ENCODE measurements at regions not wholly inside any gene's neighbourhood (a gene's known extent, or its start where the extent isn't known, plus 50 kb on each side); places are given as distances from the start of the nearest gene placed in this dataset.

GRCh38 chr7:47690902-47691558 lies 109.1 kb upstream of the TNS3 start:
- no peak for DNase-seq (ENCODE audit: low spot score)

- no peak for DNase-seq (ENCODE audit: low spot score)
These were observed 107.6 kb upstream of the TNS3 start for GRCh38 chr7:47689558-47689957.

- no peak for DNase-seq (ENCODE audit: low spot score)
These were observed 106.6 kb upstream of the TNS3 start for GRCh38 chr7:47688311-47689100.

- no peak for DNase-seq (ENCODE audit: low spot score)
These were observed 103.9 kb upstream of the TNS3 start for GRCh38 chr7:47685712-47686376.

GRCh38 chr7:47685151-47685550 lies 103.2 kb upstream of the TNS3 start:
- no peak for DNase-seq (ENCODE audit: low spot score)

GRCh38 chr7:47684728-47685127 lies 102.8 kb upstream of the TNS3 start:
- no peak for DNase-seq (ENCODE audit: low spot score)

- no peak for DNase-seq (ENCODE audit: low spot score)
These were observed 101.6 kb upstream of the TNS3 start for GRCh38 chr7:47683485-47683898.

- DNase-seq (ENCODE audit: low spot score), result no peak
These were observed 101.0 kb upstream of the TNS3 start for GRCh38 chr7:47682874-47683273.

GRCh38 chr7:47681249-47681810 lies 99.4 kb upstream of the TNS3 start:
- DNase-seq (ENCODE audit: low spot score), result no peak

GRCh38 chr7:47678641-47679380 lies 96.9 kb upstream of the TNS3 start:
- no peak for DNase-seq (ENCODE audit: low spot score)

GRCh38 chr7:47677664-47678063 lies 95.8 kb upstream of the TNS3 start:
- no peak for DNase-seq (ENCODE audit: low spot score)

GRCh38 chr7:47677093-47677492 lies 95.2 kb upstream of the TNS3 start:
- DNase-seq (ENCODE audit: low spot score), result no peak

GRCh38 chr7:47672977-47673381 lies 91.1 kb upstream of the TNS3 start:
- no peak for DNase-seq (ENCODE audit: low spot score)

GRCh38 chr7:47672271-47672791 lies 90.4 kb upstream of the TNS3 start:
- no peak for DNase-seq (ENCODE audit: low spot score)

- no peak for DNase-seq (ENCODE audit: low spot score)
These were observed 89.4 kb upstream of the TNS3 start for GRCh38 chr7:47671358-47671757.

GRCh38 chr7:47670729-47671128 lies 88.8 kb upstream of the TNS3 start:
- DNase-seq (ENCODE audit: low spot score), result no peak

- no peak for DNase-seq (ENCODE audit: low spot score)
These were observed 88.0 kb upstream of the TNS3 start for GRCh38 chr7:47669901-47670384.

- peak; percentile 23 for DNase-seq (ENCODE audit: low spot score)
These were observed 87.4 kb upstream of the TNS3 start for GRCh38 chr7:47669178-47669891.

GRCh38 chr7:47666164-47666862 lies 84.4 kb upstream of the TNS3 start:
- no peak for DNase-seq (ENCODE audit: low spot score)

GRCh38 chr7:47664650-47665195 lies 82.8 kb upstream of the TNS3 start:
- no peak for DNase-seq (ENCODE audit: low spot score)
